Activated CD4-positive, alpha-beta memory T cell treated with anti-CD3 and anti-CD28 coated beads for 36 hours (primary cell): ENCODE measurements at regions not wholly inside any gene's neighbourhood (a gene's known extent, or its start where the extent isn't known, plus 50 kb on each side); places are given as distances from the start of the nearest gene placed in this dataset.
"Not testable (repeated sequence)": the region's sequence is repeated elsewhere in the genome, so short reads cannot be mapped to it uniquely, and the experiment has no call there.

ENCODE experiments used
- CTCF ChIA-PET: fragments of 350-600 bp; sonication (Branson Sonifier 250); formaldehyde crosslinking; loops from one replicate; lab custom pipeline; 2021; ENCODE audit warnings: antibody characterized with exemption, inconsistent platforms; lab: Charles Lee
- POLR2A ChIA-PET: fragments of 350-600 bp; sonication (Branson Sonifier 250); formaldehyde crosslinking; loops from one replicate; lab custom pipeline; 2021; ENCODE audit warnings: antibody characterized with exemption; lab: Charles Lee
- DNase-seq: peaks from one replicate; pipeline ENCODE4 v3.0.0-alpha.2; 2020
- H3K27ac Mint-ChIP-seq: one replicate; pipeline ENCODE4 v1.8.0; 2021; ENCODE audit warnings: mixed read lengths
- H3K27me3 Mint-ChIP-seq: one replicate; pipeline ENCODE4 v1.8.0; 2021; ENCODE audit warnings: mixed read lengths
- H3K36me3 Mint-ChIP-seq: one replicate; pipeline ENCODE4 v1.8.0; 2021; ENCODE audit warnings: mixed read lengths
- H3K4me1 Mint-ChIP-seq: one replicate; pipeline ENCODE4 v1.8.0; 2021; ENCODE audit warnings: low read depth, mixed read lengths
- H3K4me3 Mint-ChIP-seq: one replicate; pipeline ENCODE4 v1.8.0; 2021; ENCODE audit warnings: mild to moderate bottlenecking, mixed read lengths
- H3K9me3 Mint-ChIP-seq: one replicate; pipeline ENCODE4 v1.8.0; 2021; ENCODE audit warnings: mixed read lengths
- intact Hi-C: fragments of 100-400 bp; cut with micrococcal nuclease; formaldehyde crosslinking; loops from one replicate; pipeline ENCODE4 v1.15.1; 2023

GRCh38 chr1:194431121-194431520, 1244.7 kb upstream of the B3GALT2 start:
- Mint-ChIP-seq H3K4me1 (no peaks in the 10 kb centered on the region), H3K27me3 (no peaks in the 10 kb centered on the region), H3K4me3 (no peak overlapping the region), H3K36me3 (no peaks in the 10 kb centered on the region), H3K9me3 (no peaks in the 10 kb centered on the region), H3K27ac (no peak overlapping the region)
- CTCF ChIA-PET = no interaction called here
- intact Hi-C loops = no loop called here
- DNase-seq = no peak
- POLR2A ChIA-PET = no interaction called here

GRCh38 chr1:194420706-194421105, 1234.3 kb upstream of the B3GALT2 start:
- intact Hi-C loops = no loop called here
- Mint-ChIP-seq H3K36me3 (no peaks in the 10 kb centered on the region), H3K27ac (no peak overlapping the region), H3K4me3 (no peak overlapping the region), H3K4me1 (no peaks in the 10 kb centered on the region), H3K27me3 (no peaks in the 10 kb centered on the region), H3K9me3 (peaks cover 9% of the 10 kb centered on the region)
- CTCF ChIA-PET = no interaction called here
- POLR2A ChIA-PET = no interaction called here
- no peak for DNase-seq

- Mint-ChIP-seq H3K4me3 (no peak overlapping the region), H3K36me3 (no peaks in the 10 kb centered on the region), H3K4me1 (no peaks in the 10 kb centered on the region), H3K9me3 (peaks cover 9% of the 10 kb centered on the region), H3K27ac (no peak overlapping the region), H3K27me3 (no peaks in the 10 kb centered on the region)
- intact Hi-C loops = no loop called here
- no peak for DNase-seq
- ChIA-PET CTCF (no interaction called here), POLR2A (no interaction called here)
These were observed 1233.3 kb upstream of the B3GALT2 start for GRCh38 chr1:194419721-194420120.

GRCh38 chr1:194410756-194411155, 1224.3 kb upstream of the B3GALT2 start:
- Mint-ChIP-seq H3K4me1 (no peaks in the 10 kb centered on the region), H3K27me3 (no peaks in the 10 kb centered on the region), H3K4me3 (no peak overlapping the region), H3K36me3 (no peaks in the 10 kb centered on the region), H3K27ac (no peak overlapping the region), H3K9me3 (no peaks in the 10 kb centered on the region)
- ChIA-PET CTCF (no interaction called here), POLR2A (no interaction called here)
- no peak for DNase-seq
- intact Hi-C loops = no loop called here

- intact Hi-C loops = not testable (repeated sequence)
These were observed 1220.8 kb upstream of the B3GALT2 start for GRCh38 chr1:194407238-194407637.

GRCh38 chr1:194394676-194395075, 1208.3 kb upstream of the B3GALT2 start:
- no peaks in the 10 kb centered on the region for H3K36me3 Mint-ChIP-seq
- H3K9me3 Mint-ChIP-seq = no peaks in the 10 kb centered on the region
- POLR2A ChIA-PET = no interaction called here
- no peak overlapping the region for H3K27ac Mint-ChIP-seq
- CTCF ChIA-PET = interaction anchor here (0.6 kb wide), 1 partner anchor 140 kb away, joined by 3 read pairs; no protein-coding TSS in a partner anchor
- no peak overlapping the region for H3K4me3 Mint-ChIP-seq
- peaks cover 2% of the 10 kb centered on the region for H3K27me3 Mint-ChIP-seq
- H3K4me1 Mint-ChIP-seq = no peaks in the 10 kb centered on the region
- intact Hi-C loops = no loop called here
- no peak for DNase-seq

More at GRCh38 chr1:194407238-194407637, 1220.8 kb upstream of the B3GALT2 start:
- DNase-seq, H3K36me3 Mint-ChIP-seq, H3K9me3 Mint-ChIP-seq, H3K27ac Mint-ChIP-seq, H3K4me3 Mint-ChIP-seq, H3K4me1 Mint-ChIP-seq, H3K27me3 Mint-ChIP-seq, POLR2A ChIA-PET, CTCF ChIA-PET: not testable (repeated sequence)

- Mint-ChIP-seq H3K4me1 (no peaks in the 10 kb centered on the region), H3K27me3 (peaks cover 2% of the 10 kb centered on the region), H3K4me3 (no peak overlapping the region), H3K27ac (no peak overlapping the region), H3K36me3 (no peaks in the 10 kb centered on the region), H3K9me3 (no peaks in the 10 kb centered on the region)
- intact Hi-C loops = no loop called here
- DNase-seq = no peak
- POLR2A ChIA-PET = no interaction called here
- CTCF ChIA-PET = no interaction called here
These were observed 1201.1 kb upstream of the B3GALT2 start for GRCh38 chr1:194387531-194387930.

GRCh38 chr1:194378517-194378916, 1192.1 kb upstream of the B3GALT2 start:
- Mint-ChIP-seq H3K27ac (no peak overlapping the region), H3K27me3 (no peaks in the 10 kb centered on the region), H3K9me3 (no peaks in the 10 kb centered on the region), H3K4me1 (no peaks in the 10 kb centered on the region), H3K36me3 (no peaks in the 10 kb centered on the region), H3K4me3 (no peak overlapping the region)
- intact Hi-C loops = no loop called here
- CTCF ChIA-PET = no interaction called here
- DNase-seq = no peak
- POLR2A ChIA-PET = no interaction called here

- no peak for DNase-seq
- H3K27me3 Mint-ChIP-seq = no peaks in the 10 kb centered on the region
- intact Hi-C loops = no loop called here
- H3K4me3 Mint-ChIP-seq = no peak overlapping the region
- H3K4me1 Mint-ChIP-seq = no peaks in the 10 kb centered on the region
- ChIA-PET CTCF (no interaction called here), POLR2A (no interaction called here)
- no peaks in the 10 kb centered on the region for H3K36me3 Mint-ChIP-seq
- no peaks in the 10 kb centered on the region for H3K9me3 Mint-ChIP-seq
- H3K27ac Mint-ChIP-seq = no peak overlapping the region
These were observed 1188.2 kb upstream of the B3GALT2 start for GRCh38 chr1:194374649-194375048.

GRCh38 chr1:194372266-194372665, 1185.9 kb upstream of the B3GALT2 start:
- H3K4me3 Mint-ChIP-seq = no peak overlapping the region
- intact Hi-C loops = no loop called here
- POLR2A ChIA-PET = no interaction called here
- no peaks in the 10 kb centered on the region for H3K4me1 Mint-ChIP-seq
- CTCF ChIA-PET = no interaction called here
- no peaks in the 10 kb centered on the region for H3K27me3 Mint-ChIP-seq
- no peaks in the 10 kb centered on the region for H3K9me3 Mint-ChIP-seq
- no peak for DNase-seq
- H3K36me3 Mint-ChIP-seq = no peaks in the 10 kb centered on the region
- H3K27ac Mint-ChIP-seq = no peak overlapping the region

GRCh38 chr1:194369622-194370021, 1183.2 kb upstream of the B3GALT2 start:
- ChIA-PET POLR2A (no interaction called here), CTCF (no interaction called here)
- Mint-ChIP-seq H3K4me1 (no peaks in the 10 kb centered on the region), H3K27ac (no peak overlapping the region), H3K9me3 (no peaks in the 10 kb centered on the region), H3K27me3 (peaks cover 2% of the 10 kb centered on the region), H3K36me3 (no peaks in the 10 kb centered on the region), H3K4me3 (no peak overlapping the region)
- intact Hi-C loops = no loop called here
- no peak for DNase-seq

GRCh38 chr1:194369060-194369459, 1182.6 kb upstream of the B3GALT2 start:
- no peak for DNase-seq
- CTCF ChIA-PET = no interaction called here
- POLR2A ChIA-PET = no interaction called here
- H3K36me3 Mint-ChIP-seq = no peaks in the 10 kb centered on the region
- no peak overlapping the region for H3K27ac Mint-ChIP-seq
- H3K27me3 Mint-ChIP-seq = peaks cover 2% of the 10 kb centered on the region
- no peaks in the 10 kb centered on the region for H3K9me3 Mint-ChIP-seq
- H3K4me3 Mint-ChIP-seq = no peak overlapping the region
- no peaks in the 10 kb centered on the region for H3K4me1 Mint-ChIP-seq
- intact Hi-C loops = no loop called here

- ChIA-PET CTCF (no interaction called here), POLR2A (no interaction called here)
- H3K4me1 Mint-ChIP-seq = no peaks in the 10 kb centered on the region
- H3K27ac Mint-ChIP-seq = no peak overlapping the region
- peaks cover 2% of the 10 kb centered on the region for H3K27me3 Mint-ChIP-seq
- H3K36me3 Mint-ChIP-seq = no peaks in the 10 kb centered on the region
- no peak for DNase-seq
- H3K4me3 Mint-ChIP-seq = no peak overlapping the region
- intact Hi-C loops = no loop called here
- no peaks in the 10 kb centered on the region for H3K9me3 Mint-ChIP-seq
These were observed 1180.7 kb upstream of the B3GALT2 start for GRCh38 chr1:194367121-194367520.
